ENCODE measurements at regions not wholly inside any gene's neighbourhood (a gene's known extent, or its start where the extent isn't known, plus 50 kb on each side); places are given as distances from the start of the nearest gene placed in this dataset.

DNA sequence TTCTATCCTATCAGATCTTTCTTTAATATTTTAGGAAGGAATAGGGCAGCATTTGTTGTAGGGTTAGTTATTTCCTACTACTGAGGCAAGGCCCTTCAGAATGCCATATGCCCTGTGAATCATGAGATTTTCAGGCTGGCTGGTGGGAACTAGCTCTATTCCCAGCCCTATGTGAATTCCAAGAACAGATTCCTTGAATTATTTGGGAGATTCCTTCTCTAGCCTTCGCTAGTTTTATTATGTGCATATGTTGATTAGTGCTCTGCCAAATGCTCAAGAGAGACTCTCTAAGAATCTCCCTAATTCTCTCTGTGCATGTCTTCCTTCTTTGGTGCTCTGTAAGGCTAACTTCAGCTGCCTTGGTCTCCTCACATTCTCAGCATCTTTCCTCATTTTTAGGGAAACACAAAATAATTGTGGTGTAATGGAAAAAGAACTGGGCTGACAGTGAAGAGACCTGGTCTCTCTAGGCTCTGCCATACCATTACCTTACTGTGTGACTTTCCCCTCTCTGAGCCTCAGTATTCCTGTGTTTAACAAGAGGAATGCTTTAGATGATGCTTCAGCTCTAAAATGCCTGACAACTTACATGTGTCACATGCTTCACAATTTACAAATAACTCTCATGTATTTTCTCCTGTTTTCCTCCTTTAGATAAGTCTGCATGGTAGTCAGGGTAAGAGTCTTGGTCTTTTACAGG, 79.7 kb downstream of the VMA21 start:
- in situ Hi-C loops (cut with HindIII; ENCODE audit: low sequenced_read_pairs) = no loop called here
- DNase-seq (ENCODE audit: low spot score) = no peak

DNA sequence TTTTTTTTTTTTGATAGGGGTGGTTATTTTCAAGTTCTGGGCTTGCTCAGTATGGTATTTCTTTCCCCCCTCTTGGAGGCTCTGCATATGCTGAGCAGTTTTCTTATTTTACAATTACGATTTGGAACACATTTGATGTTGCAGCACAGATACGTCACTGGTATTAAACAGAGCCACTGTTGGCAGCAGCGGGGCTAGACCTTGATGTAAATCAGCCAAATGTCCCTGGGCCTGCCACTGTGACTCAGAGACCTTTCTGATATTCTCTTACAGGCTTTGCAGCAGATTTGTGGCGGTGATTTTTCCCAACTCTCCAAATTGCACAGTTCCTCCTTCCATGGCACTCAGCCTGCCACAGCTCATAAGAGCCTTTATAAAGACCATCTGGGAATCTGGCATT, 81.1 kb downstream of the VMA21 start:
- in situ Hi-C loops (cut with HindIII; ENCODE audit: low sequenced_read_pairs) = no loop called here
- no peak for DNase-seq (ENCODE audit: low spot score)

DNA sequence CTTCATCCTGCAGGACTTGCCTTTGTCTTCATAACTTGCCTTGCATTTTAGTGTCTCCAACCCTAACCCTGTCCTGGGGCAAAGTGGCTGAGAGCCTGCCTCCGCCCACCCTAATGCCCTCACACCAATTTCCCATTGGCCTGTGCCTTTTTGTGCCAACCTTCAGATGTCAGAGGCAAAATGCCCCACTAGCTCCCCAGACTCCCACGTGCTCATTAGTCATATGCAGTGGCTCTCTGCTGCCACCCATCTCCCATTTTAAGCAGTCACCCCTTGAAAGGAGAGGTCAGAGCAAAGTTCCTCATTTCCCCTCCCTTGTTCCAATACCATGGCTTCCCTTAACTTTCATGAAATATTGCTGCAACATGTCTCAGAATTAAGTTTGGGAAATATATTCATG, 74.8 kb upstream of the PASD1 start:
- DNase-seq (ENCODE audit: low spot score) = no peak
- in situ Hi-C loops (cut with HindIII; ENCODE audit: low sequenced_read_pairs) = no loop called here

DNA sequence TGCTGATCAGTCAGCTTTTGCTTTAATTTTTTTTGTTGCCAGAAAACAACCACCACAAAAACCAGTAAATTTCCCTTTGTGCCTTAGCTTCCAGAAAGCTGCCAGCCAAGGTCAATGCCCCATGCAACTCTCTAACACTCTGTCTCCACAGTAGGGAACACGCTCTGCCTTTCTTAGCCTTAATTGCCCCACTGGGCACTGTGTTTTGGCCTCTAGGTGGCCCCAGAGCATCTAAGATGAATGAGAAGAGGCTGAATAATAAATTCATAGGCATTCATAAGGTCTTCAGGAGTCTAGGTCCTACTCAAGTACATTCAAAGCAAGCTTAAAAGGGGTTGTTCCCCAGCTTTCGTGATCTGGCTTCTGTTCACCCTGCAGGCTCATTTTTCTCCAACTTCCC, 57.7 kb upstream of the PASD1 start:
- in situ Hi-C loops (cut with HindIII; ENCODE audit: low sequenced_read_pairs) = no loop called here
- DNase-seq (ENCODE audit: low spot score) = peak; percentile 0

DNA sequence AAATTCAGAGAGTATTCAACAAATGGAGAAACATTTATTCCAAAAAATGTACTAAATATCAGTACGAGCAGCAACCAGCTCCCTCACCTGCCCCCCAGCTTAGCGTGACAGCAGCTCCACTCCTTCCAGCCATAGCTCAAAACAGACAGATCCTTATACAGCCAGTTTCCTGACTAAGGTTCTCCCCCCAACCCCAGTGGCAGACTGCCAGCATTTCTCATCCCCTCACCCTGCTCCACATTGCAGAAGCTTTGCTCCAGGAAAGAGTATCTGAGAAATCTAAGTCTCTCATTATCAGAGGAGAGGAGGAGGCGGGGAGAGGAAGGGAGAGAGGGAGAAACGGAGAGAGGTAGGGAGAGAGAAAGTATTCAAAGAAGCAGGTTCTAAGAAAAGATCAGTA, 53.3 kb upstream of the PASD1 start:
- in situ Hi-C loops (cut with HindIII; ENCODE audit: low sequenced_read_pairs) = no loop called here
- no peak for DNase-seq (ENCODE audit: low spot score)

DNA sequence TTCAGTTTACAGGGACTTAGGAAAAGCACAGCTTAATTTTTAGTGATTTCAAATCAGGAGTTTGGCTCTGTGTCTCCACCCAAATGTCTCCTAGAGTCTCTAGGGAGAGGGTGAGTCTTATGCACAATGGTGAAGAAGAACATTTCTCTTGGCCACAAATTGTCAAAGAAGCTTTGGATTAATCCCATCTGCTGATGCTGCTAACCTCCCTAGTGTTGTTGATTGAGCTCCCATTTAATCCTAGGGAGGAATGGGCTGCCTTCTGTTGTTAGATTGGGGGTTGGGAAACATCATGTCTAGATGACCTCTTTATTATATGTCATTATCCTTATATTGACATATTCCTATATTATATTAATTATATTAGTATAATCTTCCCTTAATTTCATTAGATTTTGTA, 50.0 kb upstream of the PASD1 start:
- in situ Hi-C loops (cut with HindIII; ENCODE audit: low sequenced_read_pairs) = no loop called here

More for the DNA sequence above, 50.0 kb upstream of the PASD1 start:
- DNase-seq (ENCODE audit: low spot score) = no peak

Measured in G401 (cell line).